Neuronal stem cell (in vitro differentiated cells): ENCODE measurements at regions not wholly inside any gene's neighbourhood (a gene's known extent, or its start where the extent isn't known, plus 50 kb on each side); places are given as distances from the start of the nearest gene placed in this dataset.

Experiments
- DNase-seq: peaks from one replicate; pipeline ENCODE4 v3.0.0-alpha.2; 2013; ENCODE audit warnings: low spot score
- H2AFZ ChIP-seq: one replicate; pipeline ENCODE4 v1.6.1; 2013; ENCODE audit warnings: mild to moderate bottlenecking, low read length, inconsistent platforms
- H2AK5ac ChIP-seq: 2 replicates; pipeline ENCODE4 v1.6.1; 2013; ENCODE audit warnings: low read depth, mild to moderate bottlenecking, inconsistent platforms, low read length, moderate library complexity, mixed read lengths
- H2BK120ac ChIP-seq: 2 replicates; pipeline ENCODE4 v1.6.1; 2013; ENCODE audit warnings: low read depth, mild to moderate bottlenecking, inconsistent platforms, low read length, moderate library complexity, mixed read lengths
- H2BK12ac ChIP-seq: one replicate; pipeline ENCODE4 v1.6.1; 2013; ENCODE audit warnings: low read length, inconsistent platforms
- H2BK15ac ChIP-seq: 2 replicates; pipeline ENCODE4 v1.6.1; 2013; ENCODE audit warnings: mild to moderate bottlenecking, low read length, inconsistent platforms, mixed read lengths
- H2BK5ac ChIP-seq: one replicate; pipeline ENCODE4 v1.6.1; 2013; ENCODE audit warnings: inconsistent platforms, mild to moderate bottlenecking, low read length, moderate library complexity
- H3K14ac ChIP-seq: one replicate; pipeline ENCODE4 v1.6.1; 2013; ENCODE audit warnings: low read length, inconsistent platforms
- H3K18ac ChIP-seq: 2 replicates; pipeline ENCODE4 v1.6.1; 2013; ENCODE audit warnings: low read length, inconsistent platforms
- H3K23ac ChIP-seq: 2 replicates; pipeline ENCODE4 v1.6.1; 2013; ENCODE audit warnings: low read depth, mild to moderate bottlenecking, mixed read lengths, low read length, inconsistent platforms; ENCODE audit not compliant: poor library complexity
- H3K27ac ChIP-seq: replicated peaks from 3 replicates; pipeline ENCODE4 v1.5.1; 2013; ENCODE audit warnings: low read length, inconsistent platforms
- H3K27me3 ChIP-seq, 3 experiments: 2 replicates each; pipeline ENCODE4 v1.6.1; 2013; ENCODE audit warnings: low read length in 3 of 3, mild to moderate bottlenecking in 2 of 3, inconsistent platforms in 1 of 3, low read depth in 1 of 3, mixed read lengths in 1 of 3, moderate library complexity in 1 of 3; ENCODE audit not compliant: control insufficient read depth in 3 of 3, insufficient read depth in 3 of 3
- H3K36me3 ChIP-seq, 2 donors: replicated peaks in 1 of 2; 2 replicates each; pipeline ENCODE4 v1.6.1; 2013; ENCODE audit warnings: low read length in 2 of 2; ENCODE audit not compliant: control insufficient read depth in 2 of 2, insufficient read depth in 2 of 2
- H3K4ac ChIP-seq: 2 replicates; pipeline ENCODE4 v1.6.1; 2013; ENCODE audit warnings: inconsistent platforms, mild to moderate bottlenecking, low read length, moderate library complexity
- H3K4me1 ChIP-seq, 2 donors: 1 replicate in 1 of 2; 2 replicates in 1 of 2; pipeline ENCODE4 v1.6.1; 2013; ENCODE audit warnings: low read length in 2 of 2, low read depth in 1 of 2; ENCODE audit not compliant: control insufficient read depth in 2 of 2, insufficient read depth in 1 of 2
- H3K4me2 ChIP-seq: one replicate; pipeline ENCODE4 v1.6.1; 2013; ENCODE audit warnings: mild to moderate bottlenecking, low read length, inconsistent platforms; ENCODE audit not compliant: insufficient read depth, poor library complexity, severe bottlenecking
- H3K4me3 ChIP-seq, 2 donors: 2 replicates each; pipeline ENCODE4 v1.5.1; 2013; ENCODE audit warnings: low read length in 2 of 2, mild to moderate bottlenecking in 2 of 2, inconsistent platforms in 1 of 2, moderate library complexity in 1 of 2
- H3K79me1 ChIP-seq: one replicate; pipeline ENCODE4 v1.6.1; 2013; ENCODE audit warnings: low read depth, mild to moderate bottlenecking, inconsistent platforms, low read length, moderate library complexity
- H3K9ac ChIP-seq: one replicate; pipeline ENCODE4 v1.6.1; 2013; ENCODE audit warnings: mild to moderate bottlenecking, low read depth, low read length, inconsistent platforms; ENCODE audit not compliant: poor library complexity
- H3K9me3 ChIP-seq, 2 donors: replicated peaks in 1 of 2; 2 replicates each; pipeline versions ENCODE3 to v1.6.1; 2013; ENCODE audit warnings: low read length in 2 of 2, mild to moderate bottlenecking in 2 of 2, inconsistent platforms in 1 of 2, low read depth in 1 of 2, mixed read lengths in 1 of 2, moderate library complexity in 1 of 2; ENCODE audit not compliant: control insufficient read depth in 2 of 2, insufficient read depth in 1 of 2
- H4K8ac ChIP-seq: one replicate; pipeline ENCODE4 v1.6.1; 2013; ENCODE audit warnings: low read depth, mild to moderate bottlenecking, inconsistent platforms, low read length, moderate library complexity
- H4K91ac ChIP-seq: one replicate; pipeline ENCODE4 v1.6.1; 2013; ENCODE audit warnings: low read length, low read depth, mild to moderate bottlenecking, inconsistent platforms; ENCODE audit not compliant: poor library complexity
- WGBS, 2 donors: extraction: QIAGEN DNeasy Blood & Tissue Kit; methylation state at CpG; one replicate each; pipeline ENCODE4 v1.1.7; 2013; ENCODE audit warnings: missing lambda C conversion rate in 2 of 2, mixed read lengths in 1 of 2; ENCODE audit not compliant: insufficient read length in 2 of 2, insufficient replicate concordance in 1 of 2; ENCODE audit errors: extremely low coverage in 2 of 2; 5-methylcytosine and 5-hydroxymethylcytosine counted together

DNA sequence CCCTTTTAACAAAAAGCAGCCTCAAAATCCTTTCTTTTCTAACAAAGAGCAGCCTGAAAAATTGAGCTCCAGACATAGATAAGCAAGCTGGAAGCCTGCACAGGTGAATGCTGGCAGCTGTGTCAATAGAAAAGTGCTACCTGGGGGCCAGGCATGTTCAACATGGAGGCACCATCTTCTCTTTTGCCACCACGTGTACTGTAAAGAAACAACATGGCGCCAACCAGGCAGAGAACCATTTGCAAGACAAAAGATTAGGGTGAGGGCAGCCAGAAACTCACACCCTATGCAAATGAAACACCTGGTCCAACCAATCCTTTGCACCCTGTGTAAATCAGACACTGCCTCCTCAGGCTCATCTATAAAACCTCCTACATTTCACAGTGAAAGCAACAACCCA is 96.0 kb downstream of the ACTL7B start:
- WGBS, 2 donors, result no CpG with 5 or more reads among the region's 2 CpGs
- Histone ChIP-seq H3K9me3 (peaks cover 0 to 2% of the 10 kb centered on the region in 2 donors), H3K23ac (no peak overlapping the region), H3K14ac (no peak overlapping the region), H3K9ac (no peak overlapping the region), H3K4me2 (no peak overlapping the region), H3K79me1 (no peaks in the 10 kb centered on the region), H3K27ac (no peak overlapping the region), H2BK120ac (no peak overlapping the region), H4K91ac (no peak overlapping the region), H2BK5ac (no peak overlapping the region), H3K27me3 (no peaks in the 10 kb centered on the region), H2BK12ac (no peak overlapping the region), H3K4ac (no peak overlapping the region), H3K4me3 (no peak overlapping the region), H3K4me1 (peaks cover 0 to 1% of the 10 kb centered on the region in 2 donors), H3K18ac (no peak overlapping the region), H3K36me3 (no peaks in the 10 kb centered on the region), H4K8ac (no peak overlapping the region), H2AK5ac (no peak overlapping the region), H2BK15ac (no peak overlapping the region), H2AFZ (no peak overlapping the region)
- DNase-seq, result no peak

DNA sequence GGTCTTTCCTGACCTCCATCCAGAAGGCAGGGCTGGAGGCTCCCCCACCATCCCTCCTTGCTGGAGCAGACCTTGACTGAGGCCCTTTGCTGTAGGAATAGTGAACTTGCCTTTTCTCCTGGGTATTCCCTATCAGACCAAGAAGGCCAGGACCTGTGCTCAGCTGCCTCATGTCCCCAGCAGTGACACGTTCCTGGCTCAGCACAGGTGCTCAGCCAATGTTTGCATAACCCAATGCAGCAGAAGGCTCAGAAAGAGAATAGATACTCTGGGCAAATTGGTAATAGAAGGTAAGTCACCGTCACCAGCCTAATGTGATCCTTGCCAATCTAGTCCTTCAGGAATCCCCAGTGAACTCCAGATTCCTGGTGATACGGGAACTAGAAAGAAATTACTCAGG is 96.4 kb downstream of the ACTL7B start:
- peak overlapping the region; percentile 61 for H3K14ac ChIP-seq
- H3K4me2 ChIP-seq, result no peak overlapping the region
- peak overlapping the region; percentile 16 for H3K18ac ChIP-seq
- H3K9me3 ChIP-seq, result peaks cover 0 to 2% of the 10 kb centered on the region in 2 donors
- no CpG with 5 or more reads among the region's 3 CpGs for WGBS, 2 donors
- no peak overlapping the region for H4K8ac ChIP-seq
- no peak overlapping the region for H2BK5ac ChIP-seq
- H2AFZ ChIP-seq, result no peak overlapping the region
- peak overlapping the region; percentile 82 for H2AK5ac ChIP-seq
- no peak for DNase-seq
- H2BK120ac ChIP-seq, result no peak overlapping the region
- no peaks in the 10 kb centered on the region for H3K27me3 ChIP-seq
- H2BK12ac ChIP-seq, result no peak overlapping the region
- H2BK15ac ChIP-seq, result no peak overlapping the region
- peaks cover 0 to 1% of the 10 kb centered on the region in 2 donors for H3K4me1 ChIP-seq
- H3K79me1 ChIP-seq, result no peaks in the 10 kb centered on the region
- H3K4ac ChIP-seq, result no peak overlapping the region
- H3K9ac ChIP-seq, result no peak overlapping the region
- H3K23ac ChIP-seq, result no peak overlapping the region
- H3K4me3 ChIP-seq, result no peak overlapping the region
- H3K36me3 ChIP-seq, result no peaks in the 10 kb centered on the region
- H4K91ac ChIP-seq, result no peak overlapping the region
- no peak overlapping the region for H3K27ac ChIP-seq

DNA sequence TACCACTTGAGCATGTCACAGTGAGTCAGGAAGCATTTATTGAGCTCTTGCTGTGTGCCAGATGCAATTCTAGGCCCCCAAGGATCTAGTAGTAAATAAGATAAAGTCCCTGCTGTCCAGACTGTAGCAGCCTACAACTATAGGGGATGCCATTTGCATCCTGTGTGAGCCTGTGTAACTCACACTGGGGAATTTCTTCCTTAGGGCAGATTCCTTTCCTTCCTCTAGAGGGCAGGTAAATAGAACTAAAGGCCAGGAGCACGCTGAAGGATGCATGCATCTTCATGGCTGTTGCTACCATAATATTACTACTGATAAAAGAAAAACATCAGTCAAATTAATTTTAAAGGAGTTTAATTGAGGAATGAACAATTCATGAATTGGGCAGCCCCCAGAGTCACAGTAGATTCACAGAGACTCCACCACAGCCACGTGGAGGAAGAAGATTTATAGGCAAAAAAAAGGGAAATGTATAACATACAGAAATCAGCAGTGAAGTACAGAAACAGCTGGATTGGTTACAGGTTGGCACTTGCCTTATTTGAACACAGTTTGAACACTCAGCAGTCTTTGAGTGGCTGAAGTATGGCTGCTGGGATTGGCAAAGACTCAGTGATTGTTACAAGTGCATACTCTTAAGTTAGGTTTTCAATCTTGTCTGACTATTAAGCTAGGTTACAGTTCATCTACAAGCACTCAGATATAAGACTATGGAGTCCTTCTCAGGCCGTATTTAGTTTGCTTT is 98.9 kb downstream of the ACTL7B start:
- Histone ChIP-seq H3K79me1 (no peaks in the 10 kb centered on the region), H3K4me3 (no peak overlapping the region), H3K9ac (no peak overlapping the region), H3K27me3 (no peaks in the 10 kb centered on the region), H3K4me2 (no peak overlapping the region), H2BK120ac (no peak overlapping the region), H2BK12ac (no peak overlapping the region), H2BK5ac (no peak overlapping the region), H4K91ac (no peak overlapping the region), H3K4ac (no peak overlapping the region), H3K18ac (no peak overlapping the region), H2AK5ac (no peak overlapping the region), H3K14ac (no peak overlapping the region), H2BK15ac (no peak overlapping the region), H3K36me3 (no peaks in the 10 kb centered on the region), H3K27ac (no peak overlapping the region), H3K4me1 (peaks cover 0 to 1% of the 10 kb centered on the region in 2 donors), H3K23ac (no peak overlapping the region), H4K8ac (no peak overlapping the region), H2AFZ (no peak overlapping the region), H3K9me3 (peaks cover 0 to 2% of the 10 kb centered on the region in 2 donors)
- DNase-seq, result no peak
- no CpG with 5 or more reads among the region's 3 CpGs for WGBS, 2 donors

DNA sequence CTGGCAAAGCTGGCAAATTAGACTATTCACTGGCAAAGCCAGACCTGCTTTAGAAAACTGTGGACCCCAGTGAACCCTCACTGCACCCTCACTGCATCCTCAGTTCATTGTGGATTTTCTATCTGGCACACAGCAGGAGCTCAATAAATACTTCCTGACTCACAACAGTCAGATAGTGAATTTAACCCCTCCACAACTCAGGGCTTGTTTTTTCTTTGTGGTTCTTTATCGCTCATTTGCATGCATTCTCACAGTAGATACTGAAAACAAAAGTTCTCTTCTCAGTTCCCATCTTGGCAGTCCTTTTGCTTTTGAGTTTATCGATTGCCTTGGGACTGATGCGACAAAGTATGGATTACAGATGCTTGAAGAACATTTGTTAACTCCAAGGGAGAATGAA is 99.8 kb downstream of the ACTL7B start:
- Histone ChIP-seq H2BK12ac (no peak overlapping the region), H3K27ac (no peak overlapping the region), H3K9me3 (peaks cover 0 to 2% of the 10 kb centered on the region in 2 donors), H2AFZ (no peak overlapping the region), H3K18ac (no peak overlapping the region), H3K27me3 (no peaks in the 10 kb centered on the region), H4K91ac (no peak overlapping the region), H2BK120ac (no peak overlapping the region), H2AK5ac (no peak overlapping the region), H3K14ac (no peak overlapping the region), H3K23ac (no peak overlapping the region), H2BK15ac (no peak overlapping the region), H3K4ac (no peak overlapping the region), H3K79me1 (no peaks in the 10 kb centered on the region), H3K36me3 (no peaks in the 10 kb centered on the region), H3K4me1 (no peaks in the 10 kb centered on the region), H3K4me2 (no peak overlapping the region), H4K8ac (no peak overlapping the region), H2BK5ac (no peak overlapping the region), H3K4me3 (no peak overlapping the region), H3K9ac (no peak overlapping the region)
- no CpG with 5 or more reads among the region's 3 CpGs for whole genome bisulfite sequencing, 2 donors
- no peak for DNase-seq
